GM19238 (cell line): ENCODE measurements at regions not wholly inside any gene's neighbourhood (a gene's known extent, or its start where the extent isn't known, plus 50 kb on each side); places are given as distances from the start of the nearest gene placed in this dataset.

Source experiments
- DNase-seq: peaks from one replicate; pipeline ENCODE4 v3.0.0; 2011; ENCODE audit warnings: low spot score; ENCODE audit not compliant: insufficient read length

DNA sequence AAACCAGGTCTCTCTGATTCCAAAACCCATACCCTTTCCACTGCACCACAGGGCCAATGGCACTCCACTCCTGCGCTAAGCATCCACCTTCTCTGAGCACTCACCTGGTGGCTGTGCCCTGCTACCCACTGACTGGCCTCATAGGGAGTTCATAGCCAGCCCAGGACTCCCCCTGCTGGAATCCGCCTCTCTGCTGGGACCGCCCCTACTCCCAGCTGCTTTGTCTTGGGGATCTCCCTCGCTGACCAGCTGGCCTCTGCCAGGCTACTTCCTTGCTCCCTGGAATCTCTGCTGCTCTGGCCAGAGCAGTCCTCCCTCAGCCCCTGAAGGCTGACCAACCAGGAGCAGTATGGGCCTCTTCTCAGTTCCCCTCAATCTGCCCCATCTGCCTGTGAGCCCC lies 129.7 kb downstream of the FAXC start:
- DNase-seq, result no peak

DNA sequence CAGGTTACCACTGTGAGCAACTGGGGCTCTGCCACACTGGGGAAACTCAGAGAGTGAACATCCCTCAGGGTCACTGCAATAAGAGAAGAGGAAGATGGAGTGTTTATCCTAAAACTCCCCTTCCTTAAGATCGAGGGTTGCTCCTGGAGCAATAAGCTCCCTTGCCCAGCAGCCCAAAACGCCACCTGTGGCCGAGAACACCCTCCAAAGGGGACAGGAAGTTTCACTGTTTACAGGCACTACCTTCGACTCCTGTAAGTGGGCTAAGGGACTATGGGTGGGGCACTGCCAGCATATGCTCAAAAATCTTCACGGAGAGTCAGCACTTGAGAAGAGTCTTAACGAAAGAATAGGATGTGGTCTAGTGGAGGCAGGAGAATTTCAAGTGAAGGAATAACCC lies 132.5 kb downstream of the FAXC start:
- DNase-seq, result no peak

- no peak for DNase-seq
Observed at GRCh38 chr6:99195986-99196655, 153.4 kb downstream of the FAXC start.

DNA sequence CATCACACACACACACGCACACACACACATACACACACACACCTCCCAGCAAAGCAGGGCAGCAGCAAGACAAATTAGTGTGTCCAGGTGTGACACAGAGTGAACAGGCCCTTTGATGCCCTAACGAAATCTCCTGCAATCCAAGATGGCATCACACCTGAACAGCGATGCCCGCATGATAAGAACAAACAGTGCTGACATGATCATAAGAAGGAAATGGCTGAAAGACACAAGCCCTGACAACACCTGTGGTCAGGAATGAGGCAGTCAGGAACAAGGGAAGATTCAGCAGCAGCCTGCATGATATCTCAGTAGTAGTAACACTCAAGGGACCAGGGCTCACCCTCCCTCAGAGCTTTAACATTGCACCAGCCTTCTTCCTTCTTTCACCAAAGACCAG lies 156.9 kb downstream of the FAXC start:
- DNase-seq, result no peak

DNA sequence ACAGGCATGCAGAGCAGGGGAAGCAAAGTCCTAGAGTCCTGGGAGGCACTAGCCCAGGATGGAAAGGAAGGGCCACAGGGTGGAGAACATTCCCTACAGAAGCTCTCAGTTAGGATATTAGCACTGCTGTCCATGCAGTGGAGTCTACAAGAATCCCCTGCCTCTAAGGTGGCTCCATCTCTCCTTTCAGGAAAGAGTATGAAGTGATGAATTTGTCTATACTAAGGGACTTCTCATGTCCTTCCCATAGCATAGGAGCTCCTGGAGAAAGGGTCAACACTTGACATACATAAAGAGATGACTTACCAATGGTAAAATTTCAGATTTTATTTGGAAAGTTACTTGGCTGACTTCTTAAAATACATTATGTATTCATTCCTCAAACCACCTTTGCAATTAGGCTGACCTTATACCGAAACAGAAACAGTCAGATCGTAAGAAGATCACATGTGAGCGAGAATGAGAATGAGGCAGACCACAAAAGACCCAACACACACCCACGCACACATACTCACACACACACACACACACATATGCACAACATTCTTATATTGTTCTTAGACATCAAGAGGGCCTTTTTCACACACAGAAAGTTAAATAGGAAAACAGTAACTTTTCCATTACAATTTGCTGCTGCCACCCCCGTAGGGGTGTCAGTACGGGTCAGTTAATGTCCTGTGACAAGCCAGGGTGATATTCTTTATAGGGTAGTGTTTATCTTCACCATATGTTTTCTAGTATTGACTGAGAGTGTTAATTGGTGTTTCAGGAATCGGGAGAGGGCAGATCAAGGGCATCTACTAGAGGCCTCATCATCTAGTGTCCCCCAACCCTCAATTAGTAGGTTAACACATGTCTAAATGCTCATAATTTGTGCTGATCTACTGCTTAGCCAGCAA lies 159.4 kb downstream of the FAXC start:
- DNase-seq, result peak; percentile 5

- no peak for DNase-seq
Observed at GRCh38 chr6:99187429-99187828, 162.0 kb downstream of the FAXC start.

- no peak for DNase-seq
Observed at GRCh38 chr6:99186417-99186816, 163.1 kb downstream of the FAXC start.

GRCh38 chr6:99185525-99185924 lies 163.9 kb downstream of the FAXC start:
- no peak for DNase-seq

DNA sequence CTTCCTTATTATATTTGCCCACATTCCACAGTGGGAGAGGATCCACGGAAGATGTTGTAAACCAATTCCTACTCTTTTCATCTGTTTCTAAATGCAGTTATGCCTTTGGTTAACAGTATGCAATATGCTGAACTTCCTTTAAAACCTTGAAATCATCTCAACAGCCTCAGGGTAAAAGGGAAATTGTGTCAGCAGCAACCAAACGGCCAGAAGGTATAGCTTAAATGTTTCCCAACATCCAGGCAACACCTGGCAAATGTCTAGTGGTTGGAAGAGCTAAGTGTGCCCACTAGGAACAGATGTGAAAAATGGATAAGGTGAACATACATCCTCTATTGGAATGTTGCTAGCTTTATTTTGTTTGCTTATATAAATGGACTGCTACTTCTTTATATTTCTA lies 164.8 kb downstream of the FAXC start:
- DNase-seq, result no peak

- DNase-seq, result no peak
Observed at GRCh38 chr6:99183066-99183465, 166.4 kb downstream of the FAXC start.

GRCh38 chr6:99181174-99181573 lies 168.3 kb downstream of the FAXC start:
- DNase-seq, result no peak

DNA sequence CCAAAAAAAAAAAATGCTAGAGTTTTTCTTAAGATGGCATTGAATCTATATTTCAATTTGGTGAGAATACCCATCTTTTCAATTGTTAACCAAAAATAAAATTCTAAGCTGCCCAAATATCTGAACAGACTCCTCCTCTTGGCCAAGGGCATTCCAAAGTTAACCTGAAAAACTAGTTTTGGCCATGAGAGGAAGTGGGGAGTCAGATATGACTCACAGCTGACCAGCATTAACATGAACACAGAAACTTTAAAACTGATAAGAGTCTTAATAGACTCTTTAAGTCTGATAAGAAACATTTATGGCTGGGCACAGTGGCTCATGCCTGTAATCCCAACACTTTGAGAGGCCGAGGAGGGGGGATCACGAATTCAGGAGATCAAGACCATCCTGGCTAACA lies 171.3 kb downstream of the FAXC start:
- no peak for DNase-seq

GRCh38 chr6:99177736-99178135 lies 171.7 kb downstream of the FAXC start:
- no peak for DNase-seq

DNA sequence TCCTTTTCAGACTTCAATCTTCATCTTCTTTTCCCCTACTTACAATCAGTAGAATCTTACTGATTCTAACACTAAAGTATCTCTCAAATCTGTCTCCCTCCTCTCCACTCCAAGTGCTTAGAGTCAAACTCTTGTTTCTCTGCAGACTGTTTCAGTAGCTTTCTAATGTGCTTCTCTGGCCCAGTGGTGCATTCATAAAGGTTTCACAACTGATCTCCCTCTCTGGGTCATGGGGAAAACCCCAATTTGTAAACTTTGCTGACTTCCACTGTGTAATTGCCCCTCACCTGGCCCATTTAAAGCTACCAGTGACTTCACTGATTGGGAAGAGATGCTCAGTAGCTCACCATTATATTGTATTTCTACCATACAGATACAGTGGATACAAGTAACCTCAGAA lies 183.6 kb downstream of the FAXC start:
- no peak for DNase-seq

- no peak for DNase-seq
Observed at GRCh38 chr6:99152347-99152643, 197.2 kb downstream of the FAXC start.

- DNase-seq, result no peak
Observed at GRCh38 chr6:99151634-99152346, 197.7 kb downstream of the FAXC start.

GRCh38 chr6:99148761-99149160 lies 200.7 kb downstream of the FAXC start:
- no peak for DNase-seq

GRCh38 chr6:99148111-99148510 lies 200.4 kb upstream of the FBXL4 start:
- no peak for DNase-seq

DNA sequence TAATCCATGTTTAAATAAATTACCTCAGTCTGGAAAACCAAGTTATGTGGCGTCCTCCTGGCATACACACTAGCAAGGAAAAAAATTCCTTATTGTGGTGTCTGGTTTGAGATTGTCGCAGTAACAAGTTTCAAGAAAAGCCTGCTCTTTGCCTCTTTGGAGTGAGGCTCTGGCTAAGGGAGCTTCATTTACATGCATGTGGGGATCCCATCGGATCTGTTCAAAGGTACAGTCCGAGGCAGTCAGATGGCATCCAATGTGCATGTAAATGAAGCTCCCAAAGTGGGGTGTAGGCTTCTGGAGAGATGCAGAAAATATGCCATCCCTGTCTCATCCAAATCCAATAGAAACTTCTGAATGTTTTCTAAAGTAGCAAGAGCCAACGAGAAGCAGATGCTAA lies 199.5 kb upstream of the FBXL4 start:
- DNase-seq, result no peak

DNA sequence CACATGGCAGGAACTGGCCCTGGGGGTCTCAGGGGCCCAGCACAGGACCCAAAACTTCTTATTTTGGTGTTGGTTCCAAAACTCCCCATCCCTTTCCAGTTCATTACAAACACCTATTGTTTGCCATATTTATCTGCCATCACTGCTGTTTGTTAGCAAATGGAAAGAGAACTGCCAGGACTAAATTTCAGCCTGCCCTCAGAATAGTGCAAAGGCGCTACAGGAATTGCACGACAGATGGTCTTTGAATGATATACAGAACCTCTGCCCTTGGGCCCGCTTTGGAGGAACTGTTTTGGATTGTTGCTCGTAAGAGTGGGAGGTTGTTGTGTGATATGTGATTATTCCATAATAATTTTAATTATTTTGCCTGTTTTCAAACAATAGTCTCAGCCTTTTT lies 199.0 kb upstream of the FBXL4 start:
- no peak for DNase-seq

DNA sequence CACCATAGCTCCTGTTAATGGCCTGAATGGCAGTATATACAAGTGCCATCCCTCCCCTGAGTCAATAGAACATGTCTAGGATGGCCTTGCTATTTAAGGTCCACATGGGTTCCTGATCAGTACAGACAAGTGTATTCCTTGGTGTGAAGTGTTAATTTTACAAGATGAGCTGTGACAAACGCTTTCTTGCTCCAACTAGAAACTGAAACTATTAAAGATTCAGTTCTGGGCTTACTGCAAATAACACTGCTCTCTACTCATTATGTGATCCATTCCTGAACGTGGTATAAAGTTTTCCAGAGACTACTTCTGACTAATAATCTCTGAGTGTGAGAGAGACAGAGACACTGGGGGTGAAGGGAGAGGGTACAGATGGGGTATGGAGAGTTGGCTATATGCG lies 198.0 kb upstream of the FBXL4 start:
- no peak for DNase-seq

GRCh38 chr6:99143108-99143861 lies 195.5 kb upstream of the FBXL4 start:
- DNase-seq, result no peak
